ENCODE measurements at regions not wholly inside any gene's neighbourhood (a gene's known extent, or its start where the extent isn't known, plus 50 kb on each side); places are given as distances from the start of the nearest gene placed in this dataset.

- intact Hi-C loops (cut with micrococcal nuclease), result no loop called here
- H4K20me1 ChIP-seq (ENCODE audit: insufficient read depth, low read length), result no peaks in the 10 kb centered on the region
- H3K27ac ChIP-seq (ENCODE audit: low read depth in 1 of 2, low read length in 2 of 2), result no peak overlapping the region
- no peaks in the 10 kb centered on the region for H3K27me3 ChIP-seq (ENCODE audit: control insufficient read depth in 2 of 2, insufficient read depth in 2 of 2, low read length in 2 of 2)
- TF ChIP-seq CTCF (IDR thresholded peaks at IDR 0.05), result no peak
- no peak overlapping the region for H3K4me2 ChIP-seq (replicated peaks; ENCODE audit: extremely low read depth, low read length, poor library complexity, severe bottlenecking)
- H3K36me3 ChIP-seq (replicated peaks in 1 of 2; ENCODE audit: control insufficient read depth in 1 of 2, insufficient read depth in 2 of 2, low read length in 2 of 2), result no peaks in the 10 kb centered on the region
- no peak overlapping the region for H3K27ac Mint-ChIP-seq
- H3K27me3 Mint-ChIP-seq (ENCODE audit: low read depth in 3 of 3), result no peaks in the 10 kb centered on the region
- no peaks in the 10 kb centered on the region for H3K4me1 ChIP-seq (ENCODE audit: control insufficient read depth in 1 of 2, insufficient read depth in 2 of 2, low read length in 2 of 2)
- H3K9ac ChIP-seq (ENCODE audit: insufficient read depth, low read length, poor library complexity, severe bottlenecking), result no peak overlapping the region
- no peaks in the 10 kb centered on the region for H3K79me2 ChIP-seq (ENCODE audit: insufficient read depth, low read length)
- H3K9me3 Mint-ChIP-seq, result peaks cover 0 to 3% (median 2%) of the 10 kb centered on the region in 7 donors
- peaks cover 0 to 3% of the 10 kb centered on the region in 2 donors for H3K9me3 ChIP-seq (replicated peaks in 1 of 2; ENCODE audit: control insufficient read depth in 1 of 2, insufficient read depth in 1 of 2, low read length in 2 of 2)
- no peaks in the 10 kb centered on the region for H3K4me1 Mint-ChIP-seq
- no peaks in the 10 kb centered on the region for H3K36me3 Mint-ChIP-seq
- no peak overlapping the region for H3K4me3 Mint-ChIP-seq
- no peak overlapping the region for H3K4me3 ChIP-seq (replicated peaks in 1 of 3; ENCODE audit: low read depth in 2 of 3, low read length in 3 of 3)
- DNase-seq, result no peak
- H2AFZ ChIP-seq (ENCODE audit: insufficient read depth, low read depth, low read length, poor library complexity, severe bottlenecking), result no peak overlapping the region
Measured at GRCh38 chr12:82187011-82187410, 171.2 kb downstream of the CCDC59 start.

- Mint-ChIP-seq H3K27ac (no peak overlapping the region), H3K36me3 (no peaks in the 10 kb centered on the region), H3K4me1 (no peaks in the 10 kb centered on the region), H3K9me3 (peaks cover 0 to 5% (median 2%) of the 10 kb centered on the region in 7 donors), H3K27me3 (ENCODE audit: low read depth in 3 of 3) (no peaks in the 10 kb centered on the region), H3K4me3 (no peak overlapping the region)
- no CpG with 5 or more reads among the region's 6 CpGs for WGBS (ENCODE audit: insufficient coverage)
- Histone ChIP-seq H3K27ac (ENCODE audit: low read depth in 1 of 2, low read length in 2 of 2) (no peak overlapping the region), H3K27me3 (ENCODE audit: control insufficient read depth in 2 of 2, insufficient read depth in 2 of 2, low read length in 2 of 2) (no peaks in the 10 kb centered on the region), H3K79me2 (ENCODE audit: insufficient read depth, low read length) (no peaks in the 10 kb centered on the region), H3K36me3 (replicated peaks in 1 of 2; ENCODE audit: control insufficient read depth in 1 of 2, insufficient read depth in 2 of 2, low read length in 2 of 2) (no peaks in the 10 kb centered on the region), H4K20me1 (ENCODE audit: insufficient read depth, low read length) (no peaks in the 10 kb centered on the region), H2AFZ (ENCODE audit: insufficient read depth, low read depth, low read length, poor library complexity, severe bottlenecking) (no peak overlapping the region), H3K4me1 (ENCODE audit: control insufficient read depth in 1 of 2, insufficient read depth in 2 of 2, low read length in 2 of 2) (no peaks in the 10 kb centered on the region), H3K9ac (ENCODE audit: insufficient read depth, low read length, poor library complexity, severe bottlenecking) (no peak overlapping the region), H3K9me3 (replicated peaks in 1 of 2; ENCODE audit: control insufficient read depth in 1 of 2, insufficient read depth in 1 of 2, low read length in 2 of 2) (peaks cover 0 to 3% of the 10 kb centered on the region in 2 donors), H3K4me3 (replicated peaks in 1 of 3; ENCODE audit: low read depth in 2 of 3, low read length in 3 of 3) (no peak overlapping the region), H3K4me2 (replicated peaks; ENCODE audit: extremely low read depth, low read length, poor library complexity, severe bottlenecking) (no peak overlapping the region)
- no peak for DNase-seq
- TF ChIP-seq CTCF (IDR thresholded peaks at IDR 0.05), result no peak
- intact Hi-C loops (cut with micrococcal nuclease), result no loop called here
Measured at GRCh38 chr12:82186282-82186681, 171.9 kb downstream of the CCDC59 start.

Data from CD14-positive monocyte (primary cell).